GM23338 (cell line): ENCODE measurements at regions not wholly inside any gene's neighbourhood (a gene's known extent, or its start where the extent isn't known, plus 50 kb on each side); places are given as distances from the start of the nearest gene placed in this dataset.

ENCODE experiments used
- ATAC-seq: fragments of 200-7000 bp; cut with Tn5 transposase; 3 replicates; pipeline ENCODE4 v1.9.1; 2020
- DNase-seq: peaks from one replicate; pipeline ENCODE4 v3.0.0-alpha.2; 2015; ENCODE audit warnings: low spot score
- H2AFZ ChIP-seq: fragments of 200-600 bp; sonication (generic); 2 replicates; pipeline ENCODE4 v1.8.0; 2016; ENCODE audit warnings: antibody characterized with exemption, mild to moderate bottlenecking, moderate library complexity
- H3F3A ChIP-seq: fragments of 200-600 bp; sonication (generic); replicated peaks from 2 replicates; pipeline ENCODE4 v1.8.0; 2017; ENCODE audit warnings: antibody characterized with exemption, mixed run types, low read depth
- H3K27ac ChIP-seq: fragments of 200-600 bp; sonication (generic); 2 replicates; pipeline ENCODE4 v1.6.1; 2016; ENCODE audit warnings: low read depth
- H3K27me3 ChIP-seq: fragments of 200-600 bp; sonication (generic); 2 replicates; pipeline ENCODE4 v1.8.0; 2016; ENCODE audit warnings: mild to moderate bottlenecking, mixed run types, moderate library complexity; ENCODE audit not compliant: insufficient read depth
- H3K36me3 ChIP-seq: fragments of 200-600 bp; sonication (generic); 2 replicates; pipeline ENCODE4 v1.8.0; 2016; ENCODE audit warnings: mild to moderate bottlenecking; ENCODE audit not compliant: insufficient read depth
- H3K4me1 ChIP-seq: fragments of 200-600 bp; sonication (generic); 2 replicates; pipeline ENCODE4 v1.8.0; 2016; ENCODE audit warnings: mild to moderate bottlenecking, moderate library complexity; ENCODE audit not compliant: insufficient read depth
- H3K4me2 ChIP-seq: fragments of 200-600 bp; sonication (generic); 2 replicates; pipeline ENCODE4 v1.7.1; 2017; ENCODE audit warnings: mixed run types
- H3K4me3 ChIP-seq: fragments of 200-600 bp; sonication (generic); 2 replicates; pipeline ENCODE4 v1.6.1; 2016; ENCODE audit warnings: mixed run types
- H3K79me2 ChIP-seq: fragments of 200-600 bp; sonication (generic); replicated peaks from 2 replicates; pipeline ENCODE4 v1.8.0; 2017; ENCODE audit warnings: mild to moderate bottlenecking; ENCODE audit not compliant: insufficient read depth
- H3K9me2 ChIP-seq: fragments of 200-600 bp; sonication (generic); 2 replicates; pipeline ENCODE4 v1.8.0; 2017; ENCODE audit not compliant: insufficient read depth
- H4K20me1 ChIP-seq: fragments of 200-600 bp; sonication (generic); replicated peaks from 2 replicates; pipeline ENCODE4 v1.8.0; 2017; ENCODE audit warnings: mild to moderate bottlenecking; ENCODE audit not compliant: insufficient read depth
- H3K27ac Mint-ChIP-seq: 2 replicates; pipeline ENCODE4 v1.8.0; 2020; ENCODE audit warnings: inconsistent platforms, mild to moderate bottlenecking, moderate library complexity, mixed read lengths
- H3K27me3 Mint-ChIP-seq: 3 replicates; pipeline ENCODE4 v1.8.0; 2022; ENCODE audit warnings: low read depth, mild to moderate bottlenecking, moderate library complexity, mixed read lengths, inconsistent platforms; ENCODE audit not compliant: insufficient read depth, poor library complexity
- H3K36me3 Mint-ChIP-seq: 3 replicates; pipeline ENCODE4 v1.8.0; 2021; ENCODE audit warnings: low read depth, mild to moderate bottlenecking, inconsistent platforms, moderate library complexity, mixed read lengths
- H3K4me1 Mint-ChIP-seq: 3 replicates; pipeline ENCODE4 v1.8.0; 2020; ENCODE audit warnings: mild to moderate bottlenecking, inconsistent platforms, mixed read lengths
- H3K4me3 Mint-ChIP-seq: 3 replicates; pipeline ENCODE4 v1.8.0; 2021; ENCODE audit warnings: moderate library complexity, mild to moderate bottlenecking, inconsistent platforms, mixed read lengths
- H3K9me3 Mint-ChIP-seq: 3 replicates; pipeline ENCODE4 v1.8.0; 2020; ENCODE audit warnings: moderate library complexity, mild to moderate bottlenecking, inconsistent platforms, mixed read lengths
- CREB1 ChIP-seq: fragments of 250-450 bp; sonication (Bioruptor Pico); IDR thresholded peaks from 2 replicates; pipeline ENCODE4 v1.5.0; 2020; ENCODE audit warnings: low read depth, mild to moderate bottlenecking, moderate library complexity
- ETS1 ChIP-seq: IDR thresholded peaks from 2 replicates; pipeline ENCODE4 v1.6.1; 2016; ENCODE audit warnings: antibody characterized with exemption
- EZH2 ChIP-seq: fragments of 200-600 bp; sonication (generic); IDR thresholded peaks from one replicate; pipeline ENCODE4 v1.8.0; 2017; ENCODE audit warnings: antibody characterized with exemption, mild to moderate bottlenecking, low read depth; ENCODE audit not compliant: unreplicated experiment
- EZH2phosphoT487 ChIP-seq: fragments of 200-600 bp; sonication (generic); IDR thresholded peaks from one replicate; pipeline ENCODE4 v1.8.1; 2018; ENCODE audit warnings: antibody characterized with exemption; ENCODE audit not compliant: unreplicated experiment
- JUNB ChIP-seq: IDR thresholded peaks from one replicate; pipeline ENCODE4 v1.6.1; 2016; ENCODE audit warnings: antibody characterized with exemption; ENCODE audit not compliant: unreplicated experiment
- NANOG ChIP-seq: IDR thresholded peaks from 2 replicates; pipeline ENCODE4 v1.6.1; 2016; ENCODE audit warnings: antibody characterized with exemption, borderline replicate concordance
- POLR2AphosphoS5 ChIP-seq: IDR thresholded peaks from 2 replicates; pipeline ENCODE4 v1.6.1; 2016; ENCODE audit warnings: antibody characterized with exemption, low read depth
- STAT1 ChIP-seq: IDR thresholded peaks from one replicate; pipeline ENCODE4 v1.6.1; 2016; ENCODE audit warnings: antibody characterized with exemption; ENCODE audit not compliant: unreplicated experiment
- ZNF114 ChIP-seq: fragments of 250-450 bp; sonication (Bioruptor Pico); IDR thresholded peaks from 2 replicates; pipeline ENCODE4 v1.5.0; 2020; ENCODE audit warnings: mild to moderate bottlenecking, moderate library complexity
- ZNF331 ChIP-seq: fragments of 250-450 bp; sonication (Bioruptor Pico); IDR thresholded peaks from 2 replicates; pipeline ENCODE4 v1.5.0; 2020; ENCODE audit warnings: low read depth, mild to moderate bottlenecking, moderate library complexity
- ZNF462 ChIP-seq: fragments of 250-450 bp; sonication (Bioruptor Pico); IDR thresholded peaks from 2 replicates; pipeline ENCODE4 v1.5.0; 2020; ENCODE audit warnings: mild to moderate bottlenecking, moderate library complexity
- TF ChIP-seq, protein P1 (sequence below), 2 experiments: fragments of 200-600 bp in 1 of 2; sonication (generic) in 1 of 2; conservative IDR thresholded peaks; 2 replicates each; pipeline versions ENCODE4 v1.5.1 to v1.6.1; 2016 to 2017; ENCODE audit warnings: antibody characterized with exemption in 2 of 2, low read depth in 2 of 2, mild to moderate bottlenecking in 2 of 2, moderate library complexity in 1 of 2
- TF ChIP-seq, protein P2 (sequence below): IDR thresholded peaks from one replicate; pipeline ENCODE4 v1.6.1; 2018; ENCODE audit warnings: antibody characterized with exemption; ENCODE audit not compliant: unreplicated experiment

DNA sequence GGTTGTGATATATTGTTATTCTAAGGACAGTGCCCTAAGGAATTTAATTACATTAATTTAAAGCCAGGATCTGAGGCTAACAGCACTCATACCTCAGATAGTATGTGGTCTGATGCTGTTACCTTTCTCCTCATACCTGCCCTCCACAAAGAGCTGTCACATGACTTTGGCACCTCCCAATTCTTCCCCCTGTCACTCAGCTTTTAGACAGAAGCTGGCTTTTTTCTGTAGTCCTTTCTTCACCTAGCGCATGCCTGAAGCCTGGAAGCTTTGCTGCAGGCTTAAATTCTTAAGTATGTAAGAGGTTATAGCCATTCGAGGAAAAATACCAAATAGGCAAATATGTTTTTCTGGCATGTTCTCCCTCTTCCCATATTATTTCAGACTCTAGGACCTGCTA is 61.0 kb upstream of the ADAMTS19 start:
- no peaks in the 10 kb centered on the region for H3F3A ChIP-seq
- peaks cover 53% of the 10 kb centered on the region for H3K4me1 Mint-ChIP-seq
- H3K9me2 ChIP-seq: no peaks in the 10 kb centered on the region
- H3K4me3 ChIP-seq: no peak overlapping the region
- H3K36me3 Mint-ChIP-seq: peaks cover 20% of the 10 kb centered on the region
- H3K36me3 ChIP-seq: no peaks in the 10 kb centered on the region
- no peaks in the 10 kb centered on the region for H4K20me1 ChIP-seq
- H3K27ac ChIP-seq: peak overlapping the region; percentile 67
- peaks cover 18% of the 10 kb centered on the region for H3K9me3 Mint-ChIP-seq
- H2AFZ ChIP-seq: no peak overlapping the region
- peak overlapping the region; percentile 31 for H3K4me2 ChIP-seq
- TF ChIP-seq ZNF331: no peak
- no peak for TF ChIP-seq CREB1 (CRISPR knock-in tag)
- no peak for TF ChIP-seq NANOG
- no peak for TF ChIP-seq EZH2
- TF ChIP-seq ZNF114: no peak
- no peak for TF ChIP-seq EZH2phosphoT487
- TF ChIP-seq, protein P1, sequence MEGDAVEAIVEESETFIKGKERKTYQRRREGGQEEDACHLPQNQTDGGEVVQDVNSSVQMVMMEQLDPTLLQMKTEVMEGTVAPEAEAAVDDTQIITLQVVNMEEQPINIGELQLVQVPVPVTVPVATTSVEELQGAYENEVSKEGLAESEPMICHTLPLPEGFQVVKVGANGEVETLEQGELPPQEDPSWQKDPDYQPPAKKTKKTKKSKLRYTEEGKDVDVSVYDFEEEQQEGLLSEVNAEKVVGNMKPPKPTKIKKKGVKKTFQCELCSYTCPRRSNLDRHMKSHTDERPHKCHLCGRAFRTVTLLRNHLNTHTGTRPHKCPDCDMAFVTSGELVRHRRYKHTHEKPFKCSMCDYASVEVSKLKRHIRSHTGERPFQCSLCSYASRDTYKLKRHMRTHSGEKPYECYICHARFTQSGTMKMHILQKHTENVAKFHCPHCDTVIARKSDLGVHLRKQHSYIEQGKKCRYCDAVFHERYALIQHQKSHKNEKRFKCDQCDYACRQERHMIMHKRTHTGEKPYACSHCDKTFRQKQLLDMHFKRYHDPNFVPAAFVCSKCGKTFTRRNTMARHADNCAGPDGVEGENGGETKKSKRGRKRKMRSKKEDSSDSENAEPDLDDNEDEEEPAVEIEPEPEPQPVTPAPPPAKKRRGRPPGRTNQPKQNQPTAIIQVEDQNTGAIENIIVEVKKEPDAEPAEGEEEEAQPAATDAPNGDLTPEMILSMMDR (conservative IDR thresholded peaks at IDR 0.05; ENCODE audit: low read depth in 2 of 2): no peak
- TF ChIP-seq JUNB: no peak
- no peak for TF ChIP-seq ZNF462 (CRISPR knock-in tag)
- TF ChIP-seq ETS1: no peak
- TF ChIP-seq, protein P2, sequence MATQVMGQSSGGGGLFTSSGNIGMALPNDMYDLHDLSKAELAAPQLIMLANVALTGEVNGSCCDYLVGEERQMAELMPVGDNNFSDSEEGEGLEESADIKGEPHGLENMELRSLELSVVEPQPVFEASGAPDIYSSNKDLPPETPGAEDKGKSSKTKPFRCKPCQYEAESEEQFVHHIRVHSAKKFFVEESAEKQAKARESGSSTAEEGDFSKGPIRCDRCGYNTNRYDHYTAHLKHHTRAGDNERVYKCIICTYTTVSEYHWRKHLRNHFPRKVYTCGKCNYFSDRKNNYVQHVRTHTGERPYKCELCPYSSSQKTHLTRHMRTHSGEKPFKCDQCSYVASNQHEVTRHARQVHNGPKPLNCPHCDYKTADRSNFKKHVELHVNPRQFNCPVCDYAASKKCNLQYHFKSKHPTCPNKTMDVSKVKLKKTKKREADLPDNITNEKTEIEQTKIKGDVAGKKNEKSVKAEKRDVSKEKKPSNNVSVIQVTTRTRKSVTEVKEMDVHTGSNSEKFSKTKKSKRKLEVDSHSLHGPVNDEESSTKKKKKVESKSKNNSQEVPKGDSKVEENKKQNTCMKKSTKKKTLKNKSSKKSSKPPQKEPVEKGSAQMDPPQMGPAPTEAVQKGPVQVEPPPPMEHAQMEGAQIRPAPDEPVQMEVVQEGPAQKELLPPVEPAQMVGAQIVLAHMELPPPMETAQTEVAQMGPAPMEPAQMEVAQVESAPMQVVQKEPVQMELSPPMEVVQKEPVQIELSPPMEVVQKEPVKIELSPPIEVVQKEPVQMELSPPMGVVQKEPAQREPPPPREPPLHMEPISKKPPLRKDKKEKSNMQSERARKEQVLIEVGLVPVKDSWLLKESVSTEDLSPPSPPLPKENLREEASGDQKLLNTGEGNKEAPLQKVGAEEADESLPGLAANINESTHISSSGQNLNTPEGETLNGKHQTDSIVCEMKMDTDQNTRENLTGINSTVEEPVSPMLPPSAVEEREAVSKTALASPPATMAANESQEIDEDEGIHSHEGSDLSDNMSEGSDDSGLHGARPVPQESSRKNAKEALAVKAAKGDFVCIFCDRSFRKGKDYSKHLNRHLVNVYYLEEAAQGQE: no peak
- TF ChIP-seq STAT1: no peak
- TF ChIP-seq POLR2AphosphoS5: no peak
- ATAC-seq (peak; percentile 87), DNase-seq (peak; percentile 80)
- H3K27ac Mint-ChIP-seq: peak overlapping the region; percentile 45; the same call in 1 of the 2 replicates
- no peaks in the 10 kb centered on the region for H3K79me2 ChIP-seq
- H3K27me3 Mint-ChIP-seq: peaks cover 11% of the 10 kb centered on the region
- peaks cover 35% of the 10 kb centered on the region for H3K4me1 ChIP-seq
- peak overlapping the region; percentile 28; the same call in 2 of the 3 replicates for H3K4me3 Mint-ChIP-seq
- no peaks in the 10 kb centered on the region for H3K27me3 ChIP-seq
